GM10266 (cell line): ENCODE measurements at regions not wholly inside any gene's neighbourhood (a gene's known extent, or its start where the extent isn't known, plus 50 kb on each side); places are given as distances from the start of the nearest gene placed in this dataset.

Experiments used
- DNase-seq: peaks from one replicate; pipeline ENCODE4 v3.0.0; 2012; ENCODE audit errors: extremely low spot score
- CTCF ChIP-seq: IDR thresholded peaks from 2 replicates; pipeline ENCODE4 v1.5.1; 2012; ENCODE audit warnings: mild to moderate bottlenecking, low read depth; ENCODE audit not compliant: control insufficient read depth, insufficient read depth; ENCODE audit errors: missing control alignments

DNA sequence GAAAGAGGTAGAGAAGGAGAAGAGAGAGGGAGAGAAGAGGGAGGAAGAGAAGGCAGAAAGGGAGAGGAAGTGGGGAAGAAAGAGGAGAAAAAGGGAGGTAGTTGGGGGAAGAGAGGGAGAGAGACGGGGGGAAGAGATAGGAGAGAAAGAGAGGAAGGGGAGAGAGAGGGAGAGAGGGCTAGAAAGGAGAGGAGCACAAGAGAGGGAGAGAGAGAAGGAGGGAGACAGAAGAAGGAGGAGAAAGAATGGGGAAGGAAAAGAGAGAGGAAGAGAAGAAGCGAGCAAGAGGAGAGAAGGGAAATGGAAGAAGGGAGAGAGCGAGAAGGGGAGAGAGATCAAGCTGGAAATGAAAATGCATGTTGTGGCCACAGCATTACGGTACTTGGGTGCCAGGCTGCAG, 1368.4 kb upstream of the TMEM132C start:
- TF ChIP-seq CTCF: no peak
- no peak for DNase-seq

DNA sequence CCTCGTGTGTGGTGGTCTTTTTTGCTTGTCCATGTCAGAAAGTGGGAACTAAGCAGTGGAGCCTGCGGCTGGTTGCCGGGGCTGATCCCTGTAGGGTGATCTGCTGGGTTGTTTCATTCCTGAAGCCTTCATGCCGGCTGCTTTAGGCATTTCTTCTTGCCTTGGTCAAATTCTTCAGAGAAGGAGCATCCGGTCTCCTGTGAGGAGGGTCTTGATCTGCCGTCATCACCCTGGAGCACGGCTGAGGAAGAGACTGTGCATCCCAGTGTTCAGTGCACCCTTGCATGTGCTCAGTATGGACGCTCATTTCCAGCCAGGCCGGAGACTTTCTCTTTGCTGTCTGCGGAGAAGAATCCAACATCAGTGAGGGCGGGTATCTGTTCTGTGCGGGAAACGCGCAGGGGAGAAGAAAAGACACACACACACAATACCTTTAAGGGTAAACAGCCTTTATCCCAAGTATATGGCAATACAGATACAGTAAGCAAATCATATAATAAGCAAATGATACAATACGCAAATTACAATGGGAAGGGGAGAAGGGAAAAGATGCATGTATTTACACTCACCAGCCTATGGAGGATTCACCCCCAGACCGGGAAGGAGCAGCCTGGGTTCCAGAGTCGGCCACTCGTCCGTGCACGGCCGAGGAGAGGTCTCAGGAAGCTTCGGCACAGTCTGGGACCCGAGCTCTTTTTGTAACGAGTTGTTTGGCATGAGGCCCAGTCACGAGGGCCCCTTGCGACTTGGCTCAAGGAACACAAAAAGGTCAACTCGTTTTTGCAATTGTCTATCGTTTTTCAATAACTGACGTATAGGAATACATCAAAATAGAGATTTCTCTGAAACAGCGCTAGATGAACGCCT, 1366.8 kb upstream of the TMEM132C start:
- DNase-seq: no peak
- no peak for TF ChIP-seq CTCF

GRCh38 chr12:126903027-126903876, 1363.7 kb upstream of the TMEM132C start:
- no peak for DNase-seq
- no peak for TF ChIP-seq CTCF

DNA sequence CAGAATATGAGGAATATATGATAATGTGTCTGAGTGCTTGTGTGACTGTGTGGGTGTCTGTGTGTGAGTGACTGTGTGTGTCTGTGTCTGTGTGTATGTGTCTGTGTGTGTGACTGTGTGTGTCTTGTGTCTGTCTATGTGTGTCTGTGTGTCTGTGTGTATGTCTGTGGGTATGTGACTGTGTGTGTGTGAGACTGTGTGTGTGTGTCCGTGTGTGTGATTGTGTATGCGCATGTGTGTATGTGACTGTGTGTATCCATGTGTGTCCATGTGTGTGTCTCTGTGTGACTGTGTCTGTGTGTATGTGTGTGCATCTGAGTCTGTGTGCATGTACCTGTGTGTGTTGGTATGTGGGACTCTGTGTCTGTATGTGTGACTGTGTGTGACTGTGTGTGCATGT, 1361.2 kb upstream of the TMEM132C start:
- no peak for DNase-seq
- no peak for TF ChIP-seq CTCF

GRCh38 chr12:126907900-126908764, 1358.8 kb upstream of the TMEM132C start:
- TF ChIP-seq CTCF: no peak
- DNase-seq: no peak

GRCh38 chr12:126908765-126909142, 1358.2 kb upstream of the TMEM132C start:
- no peak for DNase-seq
- TF ChIP-seq CTCF: no peak

GRCh38 chr12:126910570-126910969, 1356.4 kb upstream of the TMEM132C start:
- DNase-seq: no peak
- no peak for TF ChIP-seq CTCF
